ENCODE measurements at regions not wholly inside any gene's neighbourhood (a gene's known extent, or its start where the extent isn't known, plus 50 kb on each side); places are given as distances from the start of the nearest gene placed in this dataset.

DNA sequence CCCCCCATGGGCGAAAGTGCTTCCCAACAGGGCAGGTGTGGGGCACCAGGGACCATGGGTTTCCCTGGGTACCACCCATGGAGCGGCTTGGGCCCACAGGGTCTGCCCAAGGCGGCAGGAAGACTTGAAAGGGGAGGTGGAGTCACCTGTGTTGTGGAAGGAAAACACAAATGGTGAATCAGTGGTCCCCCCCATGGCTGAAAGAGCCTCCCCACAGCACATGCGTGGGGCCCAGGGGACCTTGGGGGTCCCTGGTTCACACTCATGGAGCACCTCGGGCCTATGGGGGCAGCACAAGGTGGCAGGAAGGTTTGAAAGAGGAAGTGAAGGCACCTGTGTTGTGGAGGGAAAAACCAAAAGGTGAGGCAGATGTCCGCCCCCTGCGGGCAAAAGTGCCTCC, 581.9 kb downstream of the ALG10 start:
- Histone ChIP-seq H3K4me3 (ENCODE audit: control insufficient read depth in 1 of 7, extremely low read depth in 1 of 7, insufficient read depth in 4 of 7, low read depth in 2 of 7, low read length in 6 of 7) (no peak overlapping the region), H3K9me3 (ENCODE audit: control extremely low read depth in 1 of 5, control insufficient read depth in 4 of 5, insufficient read depth in 2 of 5, low read depth in 1 of 5, low read length in 4 of 5) (peaks cover 0 to 77% (median 41%) of the 10 kb centered on the region in 5 experiments), H3K4me1 (ENCODE audit: control extremely low read depth in 1 of 4, control insufficient read depth in 4 of 4, insufficient read depth in 4 of 4, low read length in 3 of 4) (no peaks in the 10 kb centered on the region), H3K27me3 (replicated peaks in 2 of 5; ENCODE audit: control insufficient read depth in 4 of 5, insufficient read depth in 5 of 5, low read length in 4 of 5) (no peaks in the 10 kb centered on the region), H3K36me3 (ENCODE audit: control insufficient read depth in 4 of 4, insufficient read depth in 4 of 4, low read length in 3 of 4) (no peaks in the 10 kb centered on the region), H3K27ac (ENCODE audit: insufficient read depth in 1 of 2, low read depth in 1 of 2, low read length in 2 of 2, poor library complexity in 1 of 2, severe bottlenecking in 2 of 2) (no peak overlapping the region)
- WGBS (ENCODE audit: insufficient coverage) = 41% methylated on average over 4 of the region's 7 CpGs
- no peak for DNase-seq
- CTCF ChIA-PET = no interaction called here
- POLR2A ChIA-PET = no interaction called here

DNA sequence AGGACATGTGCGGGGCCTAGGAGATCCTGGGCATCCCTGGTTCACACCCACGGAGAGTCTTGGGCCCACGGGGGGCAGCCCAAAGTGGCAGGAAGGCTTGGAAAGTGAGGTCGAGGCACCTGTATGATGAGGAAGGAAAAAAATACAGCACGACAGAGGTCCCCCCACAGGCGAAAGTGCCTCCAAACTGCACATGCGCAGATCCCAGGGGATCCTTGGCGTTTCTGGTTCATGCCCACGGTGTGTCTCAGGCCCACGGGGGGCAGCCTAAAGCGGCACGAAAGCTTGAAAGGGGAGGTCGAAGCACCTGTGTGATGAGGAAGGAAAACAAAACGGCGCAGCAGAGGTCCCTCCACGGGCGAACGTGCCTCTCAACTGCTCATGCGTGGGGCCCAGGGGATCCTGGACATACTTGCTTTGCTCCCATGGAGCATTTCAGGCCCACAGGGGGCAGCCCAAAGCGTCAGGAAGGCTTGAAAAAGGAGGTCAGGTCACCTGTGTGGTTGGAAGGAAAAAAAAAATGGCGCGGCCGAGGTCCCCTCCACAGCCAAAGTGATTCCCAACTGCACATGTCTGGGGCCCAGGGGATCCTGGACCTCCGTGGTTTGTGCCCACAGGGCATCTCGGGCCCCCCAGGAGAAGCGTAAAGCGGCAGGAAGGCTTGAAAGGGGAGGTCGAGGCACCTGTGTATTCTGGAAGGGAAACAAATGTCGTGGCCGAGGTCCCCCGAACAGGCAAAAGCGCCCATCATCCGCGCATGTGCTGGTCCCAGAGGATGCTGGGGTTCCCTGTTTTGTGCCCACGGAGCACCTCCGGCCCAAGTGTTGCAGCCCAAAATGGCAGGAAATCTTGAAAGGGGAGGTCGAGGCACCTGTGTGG, 582.6 kb downstream of the ALG10 start:
- 68% methylated on average over 30 of the region's 37 CpGs for WGBS (ENCODE audit: insufficient coverage)
- Histone ChIP-seq H3K4me1 (ENCODE audit: control extremely low read depth in 1 of 4, control insufficient read depth in 4 of 4, insufficient read depth in 4 of 4, low read length in 3 of 4) (no peaks in the 10 kb centered on the region), H3K27me3 (replicated peaks in 2 of 5; ENCODE audit: control insufficient read depth in 4 of 5, insufficient read depth in 5 of 5, low read length in 4 of 5) (no peaks in the 10 kb centered on the region), H3K36me3 (ENCODE audit: control insufficient read depth in 4 of 4, insufficient read depth in 4 of 4, low read length in 3 of 4) (no peaks in the 10 kb centered on the region), H3K27ac (ENCODE audit: insufficient read depth in 1 of 2, low read depth in 1 of 2, low read length in 2 of 2, poor library complexity in 1 of 2, severe bottlenecking in 2 of 2) (no peak overlapping the region), H3K4me3 (ENCODE audit: control insufficient read depth in 1 of 7, extremely low read depth in 1 of 7, insufficient read depth in 4 of 7, low read depth in 2 of 7, low read length in 6 of 7) (no peak overlapping the region), H3K9me3 (ENCODE audit: control extremely low read depth in 1 of 5, control insufficient read depth in 4 of 5, insufficient read depth in 2 of 5, low read depth in 1 of 5, low read length in 4 of 5) (peaks cover 0 to 70% (median 35%) of the 10 kb centered on the region in 5 experiments)
- CTCF ChIA-PET = no interaction called here
- DNase-seq = no peak
- POLR2A ChIA-PET = no interaction called here

DNA sequence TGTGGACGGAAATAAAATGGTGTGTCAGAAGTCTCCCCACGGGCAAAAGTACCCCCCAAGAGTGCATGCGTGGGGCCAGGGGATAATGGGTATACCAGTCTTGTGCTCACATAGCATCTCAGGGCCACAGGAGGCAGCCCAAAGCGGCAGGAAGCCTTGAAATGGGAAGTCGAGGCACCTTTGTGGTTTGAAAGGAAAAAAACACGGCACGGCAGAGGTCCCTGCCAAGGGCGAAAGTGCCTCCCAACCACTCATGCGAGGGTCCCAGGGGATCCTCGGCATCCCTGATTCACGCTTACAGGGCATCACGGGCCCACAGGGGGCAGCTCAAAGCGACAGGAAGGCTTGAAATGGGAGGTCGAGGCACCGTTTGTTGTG, 583.2 kb downstream of the ALG10 start:
- H3K4me3 ChIP-seq (ENCODE audit: control insufficient read depth in 1 of 7, extremely low read depth in 1 of 7, insufficient read depth in 4 of 7, low read depth in 2 of 7, low read length in 6 of 7) = no peak overlapping the region
- WGBS (ENCODE audit: insufficient coverage) = 68% methylated on average over 15 of the region's 15 CpGs
- DNase-seq = no peak
- ChIA-PET CTCF (no interaction called here), POLR2A (no interaction called here)
- peaks cover 0 to 66% (median 33%) of the 10 kb centered on the region in 5 experiments for H3K9me3 ChIP-seq (ENCODE audit: control extremely low read depth in 1 of 5, control insufficient read depth in 4 of 5, insufficient read depth in 2 of 5, low read depth in 1 of 5, low read length in 4 of 5)
- H3K27ac ChIP-seq (ENCODE audit: insufficient read depth in 1 of 2, low read depth in 1 of 2, low read length in 2 of 2, poor library complexity in 1 of 2, severe bottlenecking in 2 of 2) = no peak overlapping the region
- no peaks in the 10 kb centered on the region for H3K4me1 ChIP-seq (ENCODE audit: control extremely low read depth in 1 of 4, control insufficient read depth in 4 of 4, insufficient read depth in 4 of 4, low read length in 3 of 4)
- no peaks in the 10 kb centered on the region for H3K36me3 ChIP-seq (ENCODE audit: control insufficient read depth in 4 of 4, insufficient read depth in 4 of 4, low read length in 3 of 4)
- H3K27me3 ChIP-seq (replicated peaks in 2 of 5; ENCODE audit: control insufficient read depth in 4 of 5, insufficient read depth in 5 of 5, low read length in 4 of 5) = no peaks in the 10 kb centered on the region

DNA sequence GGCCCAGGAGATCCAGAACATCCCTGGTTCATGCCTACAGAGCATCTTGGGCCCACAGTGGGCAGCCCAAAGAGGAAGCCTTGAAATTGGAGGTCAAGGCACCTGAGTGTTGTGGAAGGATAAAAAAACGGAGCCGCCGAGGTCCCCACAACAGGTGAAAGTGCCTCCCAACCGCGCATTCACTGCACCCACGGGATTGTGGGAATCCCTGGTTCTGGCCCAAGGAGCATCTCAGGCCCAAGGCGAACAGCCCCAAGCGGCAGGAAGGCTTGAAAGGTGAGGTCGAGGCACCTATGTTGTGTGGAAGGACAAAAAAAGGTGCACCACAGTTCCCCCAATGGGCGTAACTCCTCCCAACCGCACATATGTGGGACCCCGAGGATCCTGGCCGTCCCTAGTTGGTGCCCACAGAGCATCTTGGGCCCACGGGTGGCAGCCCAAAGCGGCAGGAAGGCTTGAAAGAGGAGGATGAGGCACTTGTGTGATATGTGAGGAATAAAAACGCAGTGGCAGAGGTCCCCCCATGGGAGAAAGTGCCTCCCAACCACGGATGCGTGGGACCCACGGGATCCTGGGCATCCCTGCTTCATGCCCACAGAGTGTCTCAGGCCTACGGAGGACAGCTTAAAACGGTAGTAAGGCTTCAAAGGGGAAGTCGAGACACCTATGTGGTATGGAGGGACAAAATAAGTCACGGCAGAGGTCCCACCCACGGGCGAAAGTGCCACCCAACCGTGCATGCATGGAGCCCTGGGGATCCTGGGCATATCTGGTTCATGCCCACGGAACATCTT, 583.9 kb downstream of the ALG10 start:
- POLR2A ChIA-PET = no interaction called here
- H3K4me3 ChIP-seq (ENCODE audit: control insufficient read depth in 1 of 7, extremely low read depth in 1 of 7, insufficient read depth in 4 of 7, low read depth in 2 of 7, low read length in 6 of 7) = no peak overlapping the region
- no peaks in the 10 kb centered on the region for H3K36me3 ChIP-seq (ENCODE audit: control insufficient read depth in 4 of 4, insufficient read depth in 4 of 4, low read length in 3 of 4)
- peaks cover 0 to 59% (median 27%) of the 10 kb centered on the region in 5 experiments for H3K9me3 ChIP-seq (ENCODE audit: control extremely low read depth in 1 of 5, control insufficient read depth in 4 of 5, insufficient read depth in 2 of 5, low read depth in 1 of 5, low read length in 4 of 5)
- H3K27ac ChIP-seq (ENCODE audit: insufficient read depth in 1 of 2, low read depth in 1 of 2, low read length in 2 of 2, poor library complexity in 1 of 2, severe bottlenecking in 2 of 2) = no peak overlapping the region
- WGBS (ENCODE audit: insufficient coverage) = 60% methylated on average over 25 of the region's 27 CpGs
- CTCF ChIA-PET = no interaction called here
- H3K4me1 ChIP-seq (ENCODE audit: control extremely low read depth in 1 of 4, control insufficient read depth in 4 of 4, insufficient read depth in 4 of 4, low read length in 3 of 4) = no peaks in the 10 kb centered on the region
- DNase-seq = no peak
- no peaks in the 10 kb centered on the region for H3K27me3 ChIP-seq (replicated peaks in 2 of 5; ENCODE audit: control insufficient read depth in 4 of 5, insufficient read depth in 5 of 5, low read length in 4 of 5)

DNA sequence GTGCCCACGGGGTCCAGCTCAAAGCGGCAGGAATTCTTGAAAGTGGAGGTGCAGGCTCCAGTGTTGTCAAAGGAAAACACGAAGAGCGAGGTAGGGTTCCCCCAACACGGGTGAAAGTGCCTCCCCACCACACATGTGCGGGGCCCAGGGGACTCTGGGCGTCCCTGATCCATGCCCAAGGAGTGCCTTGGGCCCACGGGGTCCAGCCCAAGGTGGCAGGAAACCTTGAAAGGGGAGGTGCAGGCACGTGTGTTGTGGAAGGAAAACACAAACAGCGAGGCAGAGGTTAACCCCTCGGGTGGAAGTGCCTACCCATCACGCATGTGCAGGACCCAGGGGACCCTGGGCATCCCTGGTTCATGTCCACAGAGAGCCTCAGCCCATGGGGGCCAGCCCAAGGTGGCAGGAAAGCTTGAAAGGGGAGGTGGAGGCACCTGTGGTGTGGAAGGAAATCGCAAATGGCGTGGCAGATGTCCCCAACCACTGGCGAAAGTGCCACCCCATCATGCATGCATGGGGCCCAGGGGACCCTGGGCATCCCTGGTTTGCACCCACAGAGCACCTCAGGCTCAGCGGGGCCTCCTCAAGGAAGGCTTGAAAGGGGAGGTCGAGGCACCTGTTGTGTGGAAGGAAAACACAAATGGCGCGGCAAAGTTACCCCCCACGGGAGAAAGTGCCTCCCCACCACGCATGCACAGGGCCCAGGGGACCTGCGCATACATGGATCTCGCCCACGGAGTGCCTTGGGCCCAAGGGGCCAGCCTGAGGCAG, 584.6 kb downstream of the ALG10 start:
- POLR2A ChIA-PET = no interaction called here
- CTCF ChIA-PET = no interaction called here
- Histone ChIP-seq H3K27ac (ENCODE audit: insufficient read depth in 1 of 2, low read depth in 1 of 2, low read length in 2 of 2, poor library complexity in 1 of 2, severe bottlenecking in 2 of 2) (no peak overlapping the region), H3K4me3 (ENCODE audit: control insufficient read depth in 1 of 7, extremely low read depth in 1 of 7, insufficient read depth in 4 of 7, low read depth in 2 of 7, low read length in 6 of 7) (no peak overlapping the region), H3K27me3 (replicated peaks in 2 of 5; ENCODE audit: control insufficient read depth in 4 of 5, insufficient read depth in 5 of 5, low read length in 4 of 5) (no peaks in the 10 kb centered on the region), H3K4me1 (ENCODE audit: control extremely low read depth in 1 of 4, control insufficient read depth in 4 of 4, insufficient read depth in 4 of 4, low read length in 3 of 4) (no peaks in the 10 kb centered on the region), H3K36me3 (ENCODE audit: control insufficient read depth in 4 of 4, insufficient read depth in 4 of 4, low read length in 3 of 4) (no peaks in the 10 kb centered on the region), H3K9me3 (ENCODE audit: control extremely low read depth in 1 of 5, control insufficient read depth in 4 of 5, insufficient read depth in 2 of 5, low read depth in 1 of 5, low read length in 4 of 5) (peaks cover 0 to 52% (median 27%) of the 10 kb centered on the region in 5 experiments)
- DNase-seq = no peak
- WGBS (ENCODE audit: insufficient coverage) = 55% methylated on average over 20 of the region's 24 CpGs

DNA sequence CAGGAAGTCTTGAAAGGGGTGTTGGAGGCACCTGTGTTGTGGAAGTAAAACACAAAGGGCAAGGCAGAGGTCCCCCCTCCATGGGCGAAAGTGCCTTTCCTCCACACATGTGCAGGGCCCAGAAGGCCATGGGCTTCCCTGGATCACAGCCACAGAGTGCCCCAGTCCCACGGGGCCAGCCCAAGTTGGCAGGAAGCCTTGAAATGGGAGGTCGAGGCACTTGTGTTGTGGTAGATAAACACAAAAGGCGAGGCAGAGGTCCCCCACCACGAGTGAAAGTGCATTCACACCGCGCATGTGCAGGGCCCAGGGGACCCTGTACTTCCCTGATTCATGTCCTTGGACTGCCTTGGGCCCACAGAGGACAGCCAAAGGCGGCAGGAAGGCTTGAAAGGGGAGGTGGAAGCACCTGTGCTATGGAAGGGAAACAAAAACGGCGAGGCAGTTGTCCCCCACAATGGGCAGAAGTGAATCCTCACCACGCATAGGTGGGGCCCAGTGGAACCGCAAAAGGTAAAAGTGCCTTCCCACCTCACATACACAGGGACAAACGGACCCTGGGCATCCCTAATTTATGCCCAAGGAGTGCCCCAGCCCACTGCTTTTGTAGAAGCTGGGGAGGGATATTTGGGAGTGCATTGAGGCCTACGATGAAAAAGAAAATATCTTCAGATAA, 585.4 kb downstream of the ALG10 start:
- Histone ChIP-seq H3K4me1 (ENCODE audit: control extremely low read depth in 1 of 4, control insufficient read depth in 4 of 4, insufficient read depth in 4 of 4, low read length in 3 of 4) (no peaks in the 10 kb centered on the region), H3K27ac (ENCODE audit: insufficient read depth in 1 of 2, low read depth in 1 of 2, low read length in 2 of 2, poor library complexity in 1 of 2, severe bottlenecking in 2 of 2) (no peak overlapping the region), H3K9me3 (ENCODE audit: control extremely low read depth in 1 of 5, control insufficient read depth in 4 of 5, insufficient read depth in 2 of 5, low read depth in 1 of 5, low read length in 4 of 5) (peaks cover 0 to 48% (median 23%) of the 10 kb centered on the region in 5 experiments), H3K27me3 (replicated peaks in 2 of 5; ENCODE audit: control insufficient read depth in 4 of 5, insufficient read depth in 5 of 5, low read length in 4 of 5) (no peaks in the 10 kb centered on the region), H3K4me3 (ENCODE audit: control insufficient read depth in 1 of 7, extremely low read depth in 1 of 7, insufficient read depth in 4 of 7, low read depth in 2 of 7, low read length in 6 of 7) (no peak overlapping the region), H3K36me3 (ENCODE audit: control insufficient read depth in 4 of 4, insufficient read depth in 4 of 4, low read length in 3 of 4) (no peaks in the 10 kb centered on the region)
- no peak for DNase-seq
- CTCF ChIA-PET = no interaction called here
- POLR2A ChIA-PET = no interaction called here
- WGBS (ENCODE audit: insufficient coverage) = 59% methylated on average over 8 of the region's 14 CpGs

All from common myeloid progenitor, CD34-positive (primary cell).